GM18507 (cell line): ENCODE measurements at regions not wholly inside any gene's neighbourhood (a gene's known extent, or its start where the extent isn't known, plus 50 kb on each side); places are given as distances from the start of the nearest gene placed in this dataset.

Experiments
- DNase-seq: peaks from one replicate; pipeline ENCODE4 v3.0.0; 2011; ENCODE audit warnings: low read depth; ENCODE audit not compliant: insufficient read length; ENCODE audit errors: extremely low spot score
- FAIRE-seq: peaks from 2 replicates; lab custom pipeline; 2011; peaks lifted over from hg19 to GRCh38; lab: Jason Lieb, UNC

- no peak for FAIRE-seq
- no peak for DNase-seq
These were observed 107.4 kb upstream of the PRICKLE2 start for GRCh38 chr3:64332459-64333350.

GRCh38 chr3:64331605-64332004 lies 106.3 kb upstream of the PRICKLE2 start:
- DNase-seq (no peak), FAIRE-seq (no peak)

- no peak for DNase-seq
- no peak for FAIRE-seq
These were observed 103.8 kb upstream of the PRICKLE2 start for GRCh38 chr3:64329037-64329436.

GRCh38 chr3:64327100-64327804 lies 102.0 kb upstream of the PRICKLE2 start:
- no peak for FAIRE-seq
- DNase-seq = no peak

- no peak for DNase-seq
These were observed 96.5 kb upstream of the PRICKLE2 start for GRCh38 chr3:64321747-64322146.

GRCh38 chr3:64319391-64319790 lies 94.1 kb upstream of the PRICKLE2 start:
- FAIRE-seq (no peak), DNase-seq (no peak)

More at GRCh38 chr3:64321747-64322146, 96.5 kb upstream of the PRICKLE2 start:
- FAIRE-seq = no peak

- no peak for DNase-seq
- FAIRE-seq = no peak
These were observed 93.5 kb upstream of the PRICKLE2 start for GRCh38 chr3:64318668-64319271.

- FAIRE-seq = no peak
- DNase-seq = no peak
These were observed 92.7 kb upstream of the PRICKLE2 start for GRCh38 chr3:64318001-64318400.

GRCh38 chr3:64316971-64317370 lies 91.7 kb upstream of the PRICKLE2 start:
- no peak for FAIRE-seq

GRCh38 chr3:64311424-64312061 lies 86.3 kb upstream of the PRICKLE2 start:
- DNase-seq (no peak), FAIRE-seq (no peak)

More at GRCh38 chr3:64316971-64317370, 91.7 kb upstream of the PRICKLE2 start:
- DNase-seq = no peak

GRCh38 chr3:64308931-64309330 lies 83.7 kb upstream of the PRICKLE2 start:
- DNase-seq = no peak
- FAIRE-seq = no peak

GRCh38 chr3:64306745-64307144 lies 81.5 kb upstream of the PRICKLE2 start:
- DNase-seq (no peak), FAIRE-seq (no peak)

GRCh38 chr3:64305731-64306130 lies 80.5 kb upstream of the PRICKLE2 start:
- DNase-seq (no peak), FAIRE-seq (no peak)

GRCh38 chr3:64304828-64305410 lies 79.7 kb upstream of the PRICKLE2 start:
- no peak for FAIRE-seq
- no peak for DNase-seq

GRCh38 chr3:64303881-64304280 lies 78.6 kb upstream of the PRICKLE2 start:
- FAIRE-seq = no peak
- no peak for DNase-seq

GRCh38 chr3:64303401-64303800 lies 78.1 kb upstream of the PRICKLE2 start:
- no peak for DNase-seq

GRCh38 chr3:64301476-64301875 lies 76.2 kb upstream of the PRICKLE2 start:
- DNase-seq (no peak), FAIRE-seq (no peak)

More at GRCh38 chr3:64303401-64303800, 78.1 kb upstream of the PRICKLE2 start:
- no peak for FAIRE-seq

GRCh38 chr3:64300790-64301423 lies 75.6 kb upstream of the PRICKLE2 start:
- FAIRE-seq = no peak
- DNase-seq = no peak

- no peak for DNase-seq
- FAIRE-seq = no peak
These were observed 73.9 kb upstream of the PRICKLE2 start for GRCh38 chr3:64299206-64299605.
